IPS-NIHi7 (cell line): ENCODE measurements at regions not wholly inside any gene's neighbourhood (a gene's known extent, or its start where the extent isn't known, plus 50 kb on each side); places are given as distances from the start of the nearest gene placed in this dataset.
A peak's percentile ranks its signal among the peaks of the same experiment; 100 is the strongest.
"Not testable (repeated sequence)": the region's sequence is repeated elsewhere in the genome, so short reads cannot be mapped to it uniquely, and the experiment has no call there.

ENCODE experiments used
- DNase-seq: peaks from one replicate; pipeline ENCODE4 v3.0.0; 2012; ENCODE audit warnings: mixed read lengths; ENCODE audit errors: extremely low spot score

- peak; percentile 37 for DNase-seq
These were observed 394.5 kb downstream of the SPATA31D1 start for GRCh38 chr9:82382887-82383616.

- DNase-seq, result no peak
These were observed 397.1 kb downstream of the SPATA31D1 start for GRCh38 chr9:82385633-82386032.

- no peak for DNase-seq
These were observed 409.0 kb downstream of the SPATA31D1 start for GRCh38 chr9:82397534-82397933.

GRCh38 chr9:82404196-82404870 is 415.8 kb downstream of the SPATA31D1 start:
- DNase-seq, result no peak

- DNase-seq, result no peak
These were observed 416.3 kb downstream of the SPATA31D1 start for GRCh38 chr9:82404881-82405280.

GRCh38 chr9:82406456-82407085 is 418.0 kb downstream of the SPATA31D1 start:
- DNase-seq, result no peak

- DNase-seq, result no peak
These were observed 421.7 kb downstream of the SPATA31D1 start for GRCh38 chr9:82410306-82410705.

GRCh38 chr9:82410866-82411265 is 422.3 kb downstream of the SPATA31D1 start:
- no peak for DNase-seq

- DNase-seq, result no peak
These were observed 424.2 kb downstream of the SPATA31D1 start for GRCh38 chr9:82412586-82413305.

GRCh38 chr9:82417501-82417900 is 428.9 kb downstream of the SPATA31D1 start:
- DNase-seq, result no peak

GRCh38 chr9:82418334-82418733 is 429.8 kb downstream of the SPATA31D1 start:
- DNase-seq, result no peak

GRCh38 chr9:82419696-82420486 is 431.3 kb downstream of the SPATA31D1 start:
- DNase-seq, result no peak

GRCh38 chr9:82421498-82421897 is 432.9 kb downstream of the SPATA31D1 start:
- DNase-seq, result no peak

- DNase-seq, result no peak
These were observed 435.1 kb downstream of the SPATA31D1 start for GRCh38 chr9:82423700-82424099.

- DNase-seq, result no peak
These were observed 436.1 kb downstream of the SPATA31D1 start for GRCh38 chr9:82424599-82425120.

GRCh38 chr9:82431121-82431520 is 442.5 kb downstream of the SPATA31D1 start:
- no peak for DNase-seq

- DNase-seq, result not testable (repeated sequence)
These were observed 444.8 kb downstream of the SPATA31D1 start for GRCh38 chr9:82433290-82433931.

GRCh38 chr9:82436475-82436874 is 447.9 kb downstream of the SPATA31D1 start:
- DNase-seq, result no peak

GRCh38 chr9:82437183-82437582 is 448.6 kb downstream of the SPATA31D1 start:
- not testable (repeated sequence) for DNase-seq

GRCh38 chr9:82438581-82438980 is 450.0 kb downstream of the SPATA31D1 start:
- DNase-seq, result no peak

- DNase-seq, result no peak
These were observed 454.7 kb downstream of the SPATA31D1 start for GRCh38 chr9:82443312-82443711.
